ENCODE measurements at regions not wholly inside any gene's neighbourhood (a gene's known extent, or its start where the extent isn't known, plus 50 kb on each side); places are given as distances from the start of the nearest gene placed in this dataset.

DNA sequence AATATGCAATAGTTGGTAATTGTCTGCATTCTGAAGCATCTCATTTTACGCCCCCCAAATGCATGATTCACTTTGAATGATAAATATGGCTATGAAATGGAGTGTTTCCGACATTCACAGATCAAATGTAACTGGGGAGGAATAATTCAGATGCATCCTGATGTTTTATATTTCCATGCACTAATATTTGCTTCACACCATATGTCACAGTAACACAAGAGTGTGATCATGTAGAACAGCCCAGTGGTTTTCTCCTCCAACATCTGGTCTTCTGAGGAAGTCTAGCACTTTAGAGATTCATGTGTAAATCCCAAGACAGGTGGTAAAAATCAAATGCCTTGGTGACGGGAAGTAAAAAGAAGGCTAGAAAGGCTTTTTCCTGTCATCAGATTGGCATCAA is 273.1 kb downstream of the DIO2 start:
- no peak overlapping the region for H2BK15ac ChIP-seq (replicated peaks; ENCODE audit: low read depth)
- no CpG with 5 or more reads among the region's 3 CpGs for WGBS (ENCODE audit: extremely low coverage, insufficient coverage, low lambda C conversion rate)

DNA sequence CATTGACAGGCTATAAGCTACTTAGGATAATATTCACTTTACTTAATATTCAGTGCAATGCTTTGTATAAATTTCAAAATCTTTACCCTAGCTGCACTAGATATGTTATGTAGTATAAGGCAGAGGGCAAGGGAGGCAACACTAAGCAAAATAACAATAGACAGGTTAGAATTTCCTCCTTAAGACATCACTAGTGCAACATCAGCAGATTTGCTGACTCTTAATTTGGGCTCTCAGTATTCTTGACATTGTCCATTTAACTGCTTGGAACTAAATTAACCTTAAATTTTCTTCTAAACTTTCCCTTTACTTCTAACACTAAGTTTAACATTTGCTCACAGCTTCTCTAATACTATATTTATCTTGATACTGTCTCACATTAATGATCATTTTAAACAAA is 273.9 kb downstream of the DIO2 start:
- no peak overlapping the region for H3K9ac ChIP-seq (ENCODE audit: low read length)
- H2BK5ac ChIP-seq (ENCODE audit: low read length): no peak overlapping the region
- H2AK5ac ChIP-seq (ENCODE audit: low read length): no peak overlapping the region
- no peak overlapping the region for H3K23ac ChIP-seq (ENCODE audit: low read length)
- H4K8ac ChIP-seq (ENCODE audit: low read depth, low read length): no peak overlapping the region
- no peak for DNase-seq
- no peaks in the 10 kb centered on the region for H3K79me2 ChIP-seq (ENCODE audit: control insufficient read depth, insufficient read depth, low read length)
- no peak overlapping the region for H3K56ac ChIP-seq (ENCODE audit: low read length)
- no peak overlapping the region for H3K4me2 ChIP-seq (ENCODE audit: low read length)
- H3K27me3 ChIP-seq (ENCODE audit: insufficient read depth, low read length, poor library complexity): no peaks in the 10 kb centered on the region
- no peak overlapping the region for H3K4ac ChIP-seq (ENCODE audit: low read depth, low read length)
- no peak overlapping the region for H2BK120ac ChIP-seq (ENCODE audit: low read depth, low read length)
- H3K18ac ChIP-seq (ENCODE audit: low read length): no peak overlapping the region
- H3K36me3 ChIP-seq (ENCODE audit: control insufficient read depth, insufficient read depth, low read length): no peaks in the 10 kb centered on the region
- H3K79me1 ChIP-seq (ENCODE audit: low read length): no peaks in the 10 kb centered on the region
- no peak overlapping the region for H3K4me3 ChIP-seq (ENCODE audit: low read length)
- no peaks in the 10 kb centered on the region for H3K4me1 ChIP-seq (ENCODE audit: control insufficient read depth, low read depth, low read length)
- H4K5ac ChIP-seq (ENCODE audit: low read length): no peak overlapping the region
- H2BK15ac ChIP-seq (replicated peaks; ENCODE audit: low read depth): no peak overlapping the region
- no peak overlapping the region for H3K27ac ChIP-seq (ENCODE audit: low read depth, low read length)

More for the DNA sequence above, 273.1 kb downstream of the DIO2 start:
- Histone ChIP-seq H3K23ac (ENCODE audit: low read length) (no peak overlapping the region), H3K4me3 (ENCODE audit: low read length) (no peak overlapping the region), H4K8ac (ENCODE audit: low read depth, low read length) (no peak overlapping the region), H3K18ac (ENCODE audit: low read length) (no peak overlapping the region), H2AK5ac (ENCODE audit: low read length) (no peak overlapping the region), H3K27me3 (ENCODE audit: insufficient read depth, low read length, poor library complexity) (no peaks in the 10 kb centered on the region), H3K4ac (ENCODE audit: low read depth, low read length) (no peak overlapping the region), H4K5ac (ENCODE audit: low read length) (no peak overlapping the region), H3K79me1 (ENCODE audit: low read length) (no peaks in the 10 kb centered on the region), H3K79me2 (ENCODE audit: control insufficient read depth, insufficient read depth, low read length) (no peaks in the 10 kb centered on the region), H3K4me1 (ENCODE audit: control insufficient read depth, low read depth, low read length) (no peaks in the 10 kb centered on the region), H3K56ac (ENCODE audit: low read length) (no peak overlapping the region), H3K36me3 (ENCODE audit: control insufficient read depth, insufficient read depth, low read length) (no peaks in the 10 kb centered on the region), H3K9ac (ENCODE audit: low read length) (no peak overlapping the region), H2BK120ac (ENCODE audit: low read depth, low read length) (no peak overlapping the region), H2BK5ac (ENCODE audit: low read length) (no peak overlapping the region), H3K27ac (ENCODE audit: low read depth, low read length) (no peak overlapping the region), H3K4me2 (ENCODE audit: low read length) (no peak overlapping the region)
- no peak for DNase-seq

- Histone ChIP-seq H2BK5ac (ENCODE audit: low read length) (no peak overlapping the region), H3K4me2 (ENCODE audit: low read length) (no peak overlapping the region), H4K5ac (ENCODE audit: low read length) (no peak overlapping the region), H3K18ac (ENCODE audit: low read length) (no peak overlapping the region), H3K4me1 (ENCODE audit: control insufficient read depth, low read depth, low read length) (no peaks in the 10 kb centered on the region), H3K79me2 (ENCODE audit: control insufficient read depth, insufficient read depth, low read length) (no peaks in the 10 kb centered on the region), H3K4ac (ENCODE audit: low read depth, low read length) (no peak overlapping the region), H2AK5ac (ENCODE audit: low read length) (no peak overlapping the region), H3K4me3 (ENCODE audit: low read length) (no peak overlapping the region), H3K79me1 (ENCODE audit: low read length) (no peaks in the 10 kb centered on the region), H4K8ac (ENCODE audit: low read depth, low read length) (no peak overlapping the region), H3K56ac (ENCODE audit: low read length) (no peak overlapping the region), H2BK15ac (replicated peaks; ENCODE audit: low read depth) (no peak overlapping the region), H3K9ac (ENCODE audit: low read length) (no peak overlapping the region), H3K36me3 (ENCODE audit: control insufficient read depth, insufficient read depth, low read length) (no peaks in the 10 kb centered on the region), H3K23ac (ENCODE audit: low read length) (no peak overlapping the region), H2BK120ac (ENCODE audit: low read depth, low read length) (no peak overlapping the region), H3K27me3 (ENCODE audit: insufficient read depth, low read length, poor library complexity) (no peaks in the 10 kb centered on the region), H3K27ac (ENCODE audit: low read depth, low read length) (no peak overlapping the region)
- no CpG with 5 or more reads among the region's 2 CpGs for WGBS (ENCODE audit: extremely low coverage, insufficient coverage, low lambda C conversion rate)
- DNase-seq: no peak
Measured at GRCh38 chr14:79924551-79924950, 286.8 kb downstream of the DIO2 start.

- no peaks in the 10 kb centered on the region for H3K79me2 ChIP-seq (ENCODE audit: control insufficient read depth, insufficient read depth, low read length)
- no peak overlapping the region for H3K4me3 ChIP-seq (ENCODE audit: low read length)
- H3K27ac ChIP-seq (ENCODE audit: low read depth, low read length): no peak overlapping the region
- H3K36me3 ChIP-seq (ENCODE audit: control insufficient read depth, insufficient read depth, low read length): no peaks in the 10 kb centered on the region
- no peak overlapping the region for H3K4ac ChIP-seq (ENCODE audit: low read depth, low read length)
- no peak overlapping the region for H3K23ac ChIP-seq (ENCODE audit: low read length)
- no peaks in the 10 kb centered on the region for H3K79me1 ChIP-seq (ENCODE audit: low read length)
- H2BK15ac ChIP-seq (replicated peaks; ENCODE audit: low read depth): no peak overlapping the region
- H3K9ac ChIP-seq (ENCODE audit: low read length): no peak overlapping the region
- WGBS (ENCODE audit: extremely low coverage, insufficient coverage, low lambda C conversion rate): no CpG with 5 or more reads among the region's 7 CpGs
- H3K18ac ChIP-seq (ENCODE audit: low read length): no peak overlapping the region
- no peak overlapping the region for H2AK5ac ChIP-seq (ENCODE audit: low read length)
- DNase-seq: no peak
- no peak overlapping the region for H4K5ac ChIP-seq (ENCODE audit: low read length)
- H3K4me2 ChIP-seq (ENCODE audit: low read length): no peak overlapping the region
- H4K8ac ChIP-seq (ENCODE audit: low read depth, low read length): no peak overlapping the region
- H2BK120ac ChIP-seq (ENCODE audit: low read depth, low read length): no peak overlapping the region
- H3K4me1 ChIP-seq (ENCODE audit: control insufficient read depth, low read depth, low read length): no peaks in the 10 kb centered on the region
- H3K56ac ChIP-seq (ENCODE audit: low read length): no peak overlapping the region
- H3K27me3 ChIP-seq (ENCODE audit: insufficient read depth, low read length, poor library complexity): peaks cover 2% of the 10 kb centered on the region
- H2BK5ac ChIP-seq (ENCODE audit: low read length): no peak overlapping the region
Measured at GRCh38 chr14:79920180-79920692, 291.1 kb downstream of the DIO2 start.
